ENCODE measurements at regions not wholly inside any gene's neighbourhood (a gene's known extent, or its start where the extent isn't known, plus 50 kb on each side); places are given as distances from the start of the nearest gene placed in this dataset.

- no peak overlapping the region for H3K23ac ChIP-seq (ENCODE audit: insufficient read length)
- DNase-seq (ENCODE audit: low read depth in 1 of 2, low spot score in 2 of 2) (no peak), FAIRE-seq (no peak)
- peaks cover 6 to 7% (median 6%) of the 10 kb centered on the region in 4 experiments; a peak in 5 of 7 replicates for H3K27me3 ChIP-seq (replicated peaks in 1 of 4; ENCODE audit: control insufficient read depth in 3 of 4, extremely low read depth in 1 of 4, insufficient read depth in 3 of 4, low read length in 3 of 4)
- WGBS, 2 experiments (ENCODE audit: extremely low coverage in 1 of 2, insufficient coverage in 1 of 2, insufficient read length in 1 of 2, insufficient replicate concordance in 2 of 2, low coverage in 1 of 2, low lambda C conversion rate in 2 of 2, missing lambda C conversion rate in 1 of 2), result 78% methylated on average over 4 of the region's 4 CpGs; no CpG with 5 or more reads in 1 of the 2 experiments
- H3K36me3 ChIP-seq (ENCODE audit: control insufficient read depth in 2 of 4, insufficient read depth in 4 of 4, low read length in 3 of 4), result no peaks in the 10 kb centered on the region
- H3K14ac ChIP-seq (ENCODE audit: insufficient read length), result no peak overlapping the region
- peaks cover 8% of the 10 kb centered on the region; the same call in 1 of the 2 replicates for H3K23me2 ChIP-seq (ENCODE audit: low read depth, low read length)
- ChIA-PET CTCF (ENCODE audit: partially characterized antibody) (no interaction called here), POLR2A (ENCODE audit: partially characterized antibody) (no interaction called here)
- no peaks in the 10 kb centered on the region for H3K79me2 ChIP-seq (ENCODE audit: control insufficient read depth in 1 of 2, insufficient read depth in 2 of 2, low read length in 2 of 2)
- peaks cover 0 to 5% of the 10 kb centered on the region in 2 experiments for H4K20me1 ChIP-seq (replicated peaks in 1 of 2; ENCODE audit: control insufficient read depth in 1 of 2, insufficient read depth in 2 of 2, low read length in 2 of 2)
- H3K79me1 ChIP-seq (ENCODE audit: low read depth, low read length), result no peaks in the 10 kb centered on the region
- no peak overlapping the region for H2BK12ac ChIP-seq (ENCODE audit: low read depth, low read length)
- H3K27ac ChIP-seq (ENCODE audit: low read depth, low read length), result no peak overlapping the region
- no peak overlapping the region for H4K8ac ChIP-seq (ENCODE audit: extremely low read depth, insufficient read depth, low read length)
- no peak overlapping the region for H3K18ac ChIP-seq (ENCODE audit: extremely low read depth, low read length)
- no peak overlapping the region for H2BK15ac ChIP-seq (ENCODE audit: low read length)
- no peak overlapping the region for H3K9ac ChIP-seq (replicated peaks in 1 of 4; ENCODE audit: extremely low read depth in 1 of 4, low read depth in 3 of 4, low read length in 3 of 4)
- H3K4ac ChIP-seq (replicated peaks; ENCODE audit: insufficient read length, low read depth, low read length), result no peak overlapping the region
- H2AFZ ChIP-seq (ENCODE audit: low read length), result no peak overlapping the region
- H3K4me3 ChIP-seq (ENCODE audit: extremely low read depth in 1 of 4, insufficient read depth in 2 of 4, low read depth in 3 of 4, low read length in 4 of 4), result no peak overlapping the region
- H4K91ac ChIP-seq (replicated peaks; ENCODE audit: insufficient read length, low read length), result no peak overlapping the region
- H3K4me2 ChIP-seq (ENCODE audit: insufficient read depth in 1 of 2, low read depth in 2 of 2, low read length in 2 of 2), result no peak overlapping the region
- no peak for TF ChIP-seq KDM4A (IDR thresholded peaks at IDR 0.05; ENCODE audit: low read depth, low read length, severe bottlenecking)
- no peak for TF ChIP-seq POU5F1 (IDR thresholded peaks at IDR 0.05; ENCODE audit: low read depth, low read length)
- no peak for TF ChIP-seq BRCA1 (IDR thresholded peaks at IDR 0.05; ENCODE audit: low read depth, low read length)
- no peak overlapping the region for H2BK5ac ChIP-seq (ENCODE audit: low read depth, low read length)
- H2AK5ac ChIP-seq (ENCODE audit: low read depth, low read length), result no peak overlapping the region
- H3K4me1 ChIP-seq (replicated peaks in 1 of 4; ENCODE audit: control insufficient read depth in 3 of 4, insufficient read depth in 4 of 4, low read length in 3 of 4), result no peaks in the 10 kb centered on the region
- no peaks in the 10 kb centered on the region; a peak in 1 of 4 replicates for H3K9me3 ChIP-seq (ENCODE audit: insufficient read depth in 2 of 2, low read depth in 1 of 2, low read length in 1 of 2)
- no peak overlapping the region for H2BK20ac ChIP-seq (ENCODE audit: low read length)
- H4K5ac ChIP-seq (ENCODE audit: insufficient read length, low read depth, low read length), result no peak overlapping the region
- no peak overlapping the region for H2BK120ac ChIP-seq (replicated peaks; ENCODE audit: low read depth, low read length)
- H3K56ac ChIP-seq (replicated peaks; ENCODE audit: insufficient read length, low read depth, low read length), result no peak overlapping the region
Observed at GRCh38 chr20:61041481-61041880, 210.6 kb upstream of the CDH4 start.

All from H1 (cell line).